GM19452 (cell line): ENCODE measurements at regions not wholly inside any gene's neighbourhood (a gene's known extent, or its start where the extent isn't known, plus 50 kb on each side); places are given as distances from the start of the nearest gene placed in this dataset.
A peak's percentile ranks its signal among the peaks of the same experiment; 100 is the strongest.

Source experiments
- ATAC-seq: cut with Tn5 transposase; IDR thresholded peaks from one replicate; pipeline ENCODE4 v1.9.1; 2021; ENCODE audit not compliant: unreplicated experiment

DNA sequence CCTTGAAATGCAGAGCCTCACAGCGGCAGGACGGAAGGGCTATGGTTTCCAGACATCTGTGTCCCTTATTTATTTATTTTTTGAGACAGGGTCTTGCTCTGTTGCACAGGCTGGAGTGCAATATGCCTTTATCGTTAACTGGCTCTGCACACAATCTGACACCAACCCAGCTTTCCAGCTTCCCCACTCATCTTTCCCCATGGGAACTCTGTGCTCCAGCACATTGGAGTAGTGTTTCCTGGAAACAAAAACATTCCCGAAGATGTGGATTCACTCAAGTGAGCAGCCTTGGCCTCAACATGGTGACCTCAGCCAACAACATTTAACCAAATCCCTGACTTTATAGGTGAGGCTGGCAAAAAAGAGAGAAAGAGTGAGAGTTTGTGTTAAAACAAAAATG lies 307.1 kb downstream of the TMEM114 start:
- ATAC-seq: no peak

DNA sequence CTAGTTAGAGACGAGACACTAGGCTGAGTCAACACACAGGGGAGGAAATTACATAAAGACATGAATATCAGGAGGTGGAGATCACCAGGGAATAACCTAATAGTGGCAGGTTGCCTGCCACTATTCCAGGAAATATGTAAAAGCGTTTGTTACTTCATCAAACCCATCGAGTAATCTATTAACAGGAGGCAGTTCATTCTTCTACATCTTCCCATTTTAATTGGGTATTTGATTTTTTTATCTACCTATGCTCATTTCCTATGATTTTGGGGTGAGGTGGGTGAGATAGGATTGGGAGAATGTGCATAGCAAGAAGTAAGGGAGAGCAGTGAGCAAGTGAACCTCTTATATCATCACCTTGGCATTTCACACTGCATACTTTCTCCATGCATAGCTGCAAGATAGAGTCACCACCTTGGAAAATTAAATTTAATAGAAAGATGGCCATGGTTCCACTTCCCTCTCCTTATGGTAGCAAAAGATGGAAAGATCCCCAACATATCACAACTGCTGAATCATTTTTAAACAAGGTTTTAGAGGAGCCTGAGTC lies 312.2 kb downstream of the TMEM114 start:
- no peak for ATAC-seq

DNA sequence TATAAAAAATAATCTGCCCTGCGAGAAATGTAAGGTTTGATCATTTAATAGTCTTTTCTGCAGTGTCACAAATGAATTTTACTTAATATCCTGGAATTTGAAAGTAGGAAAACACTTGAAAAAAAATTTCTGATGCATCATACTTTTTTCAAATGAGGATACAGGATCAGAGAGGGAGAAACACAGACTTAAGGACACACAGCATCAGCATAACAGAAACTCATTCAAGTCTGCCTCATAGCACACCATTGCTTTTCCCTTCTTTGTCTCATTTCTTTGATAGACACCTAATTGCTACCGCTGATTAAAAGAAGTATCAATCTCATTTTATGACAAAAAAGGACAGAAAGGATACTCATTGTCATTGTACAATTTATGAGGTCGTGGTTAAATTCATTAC lies 319.0 kb downstream of the TMEM114 start:
- ATAC-seq: no peak

DNA sequence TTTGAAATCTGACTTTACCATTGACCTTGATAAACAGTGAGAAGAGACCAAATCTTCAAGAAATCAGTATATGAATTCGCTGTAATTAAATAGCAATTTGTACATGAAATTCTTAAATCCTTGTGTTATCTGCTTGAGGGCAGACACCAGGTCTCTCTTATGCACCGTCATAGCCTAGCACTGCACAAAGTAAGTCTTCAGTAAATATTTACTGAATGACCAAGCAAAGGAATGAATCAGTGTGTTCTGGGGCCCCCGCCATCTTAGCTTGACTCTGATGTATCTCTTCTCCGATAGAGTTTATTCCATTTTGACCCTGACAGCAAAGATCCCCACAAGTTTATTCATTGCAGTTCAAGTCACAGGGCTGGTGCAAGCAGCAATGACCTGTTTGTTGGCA lies 328.0 kb downstream of the TMEM114 start:
- ATAC-seq: no peak

DNA sequence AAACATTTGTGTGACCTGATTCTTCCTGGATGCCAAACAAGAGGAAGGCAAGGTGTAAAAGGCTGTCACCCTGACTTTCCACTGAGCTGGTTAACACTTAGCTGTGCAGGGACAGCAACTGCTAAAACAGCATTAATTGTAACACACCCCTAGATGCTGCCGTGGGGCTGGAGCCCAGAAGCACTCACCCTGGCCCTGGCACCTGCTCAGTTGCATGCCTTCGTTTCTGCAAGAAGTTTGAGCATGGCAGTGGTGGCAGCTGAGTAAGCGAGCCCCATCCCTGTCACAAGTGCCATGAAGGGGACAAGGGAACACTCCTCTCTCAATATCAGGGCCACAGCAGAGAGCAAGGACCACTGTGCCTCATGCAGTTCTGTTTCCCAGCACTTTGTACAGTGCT lies 330.2 kb downstream of the TMEM114 start:
- no peak for ATAC-seq

DNA sequence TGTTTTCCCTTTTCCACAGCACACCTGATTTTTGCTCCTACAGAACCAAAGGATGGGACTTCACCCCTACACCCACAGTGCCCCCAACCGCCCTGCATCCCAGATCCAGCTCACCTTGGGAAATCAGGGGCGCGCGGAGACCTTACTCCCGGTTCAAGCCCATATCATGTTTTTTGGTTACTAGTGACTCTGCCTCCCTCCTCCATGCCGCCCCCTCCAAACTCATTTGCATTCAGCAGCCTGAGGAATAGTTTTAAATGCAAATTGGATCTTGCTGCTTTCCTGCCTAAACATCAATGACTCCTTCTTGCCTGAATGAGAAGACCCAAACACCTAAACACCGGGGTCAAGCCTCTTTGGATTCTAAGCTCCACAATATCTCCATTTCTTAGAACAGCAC lies 331.8 kb downstream of the TMEM114 start:
- ATAC-seq: no peak

DNA sequence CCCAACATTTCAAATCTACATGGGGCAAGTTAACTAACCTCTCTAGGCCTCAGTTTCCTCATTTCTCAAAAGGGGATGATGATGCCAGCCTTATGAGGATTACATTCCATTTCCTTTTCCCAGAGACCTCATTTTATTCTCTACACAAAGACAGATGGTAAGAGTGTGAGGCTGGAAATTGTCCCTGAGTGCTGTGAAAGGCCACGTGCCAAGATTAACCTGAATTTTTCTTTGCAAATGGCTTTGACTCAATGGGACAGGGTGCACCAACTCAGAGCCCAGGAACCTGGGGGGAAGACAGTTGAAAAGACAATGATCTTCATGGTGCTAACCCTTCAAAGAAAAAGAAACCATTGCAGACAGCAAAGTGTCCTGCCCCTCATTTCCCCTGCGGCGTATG lies 332.8 kb downstream of the TMEM114 start:
- ATAC-seq: no peak

DNA sequence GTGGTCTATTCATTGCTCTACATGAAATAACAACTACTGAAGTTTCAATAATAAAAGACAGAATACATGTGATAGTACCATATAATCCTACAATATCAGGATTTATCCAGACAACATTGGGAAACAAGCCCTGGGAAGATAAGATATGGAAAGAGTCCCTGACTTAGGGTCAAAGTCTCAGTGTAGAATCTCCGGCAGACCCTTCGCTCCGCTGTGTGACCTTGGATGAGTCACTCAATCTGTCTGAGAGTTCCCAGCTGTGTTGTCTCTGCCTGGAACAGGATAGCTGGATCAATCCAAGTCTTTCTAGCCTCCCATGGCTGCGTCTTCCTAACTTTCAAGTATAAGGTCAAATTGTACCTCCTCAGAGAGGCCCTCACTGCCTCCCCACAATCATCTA lies 335.9 kb downstream of the TMEM114 start:
- no peak for ATAC-seq

DNA sequence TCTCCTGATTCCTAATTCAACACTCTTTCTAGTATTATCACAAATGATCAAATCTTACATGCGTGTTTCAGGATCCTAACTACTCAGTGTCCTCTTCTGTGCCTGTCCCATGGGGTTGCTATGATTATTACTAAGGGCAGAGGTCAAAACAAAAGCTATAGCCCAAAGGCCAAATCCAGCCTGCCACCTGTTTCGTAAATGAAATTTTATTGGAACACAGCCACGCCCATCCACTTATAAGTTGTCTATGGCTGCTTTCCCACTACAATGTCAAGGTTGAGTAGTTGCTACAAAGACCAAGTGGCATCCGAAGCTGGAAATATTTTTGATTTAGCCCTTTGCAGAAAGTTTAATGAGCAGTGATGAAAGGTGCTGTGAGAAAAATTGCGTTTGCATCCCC lies 336.6 kb downstream of the TMEM114 start:
- ATAC-seq: no peak

DNA sequence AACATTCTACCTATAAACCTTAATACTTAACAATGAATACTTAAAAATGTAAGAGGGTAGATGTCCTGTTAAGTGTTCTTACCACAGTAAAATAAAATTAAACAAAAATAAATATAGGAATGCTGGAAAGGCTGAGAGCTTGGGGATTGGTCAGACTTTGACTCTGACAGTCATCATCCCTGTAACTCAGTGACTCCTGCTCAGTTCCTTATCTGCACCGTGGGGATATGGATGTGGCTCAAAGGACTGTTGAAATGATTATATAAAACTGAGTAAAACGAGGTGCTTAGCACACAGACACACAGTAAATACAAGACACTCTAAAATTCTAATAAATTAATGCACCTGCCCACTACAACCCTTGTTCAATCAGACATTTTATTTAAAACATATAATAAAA lies 338.6 kb downstream of the TMEM114 start:
- ATAC-seq: no peak

DNA sequence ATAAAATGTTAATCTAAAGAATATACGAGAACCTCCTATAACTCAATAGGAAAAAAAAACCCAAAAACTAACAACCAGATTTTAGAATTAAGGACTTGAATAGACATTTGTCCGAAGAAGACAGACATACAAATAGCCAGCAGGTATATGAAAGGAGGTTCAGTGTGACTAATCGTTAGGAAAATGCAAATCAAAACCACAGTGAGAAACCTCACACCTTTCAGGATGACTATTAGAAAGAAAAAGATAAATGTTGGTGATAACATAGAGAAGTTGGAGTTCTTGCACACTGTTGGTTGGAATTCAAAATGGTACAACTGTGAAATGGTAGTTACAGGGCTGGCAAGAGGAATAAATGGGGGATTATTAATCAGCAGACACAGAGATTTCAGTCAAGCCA lies 339.0 kb downstream of the TMEM114 start:
- peak; percentile 53 for ATAC-seq

DNA sequence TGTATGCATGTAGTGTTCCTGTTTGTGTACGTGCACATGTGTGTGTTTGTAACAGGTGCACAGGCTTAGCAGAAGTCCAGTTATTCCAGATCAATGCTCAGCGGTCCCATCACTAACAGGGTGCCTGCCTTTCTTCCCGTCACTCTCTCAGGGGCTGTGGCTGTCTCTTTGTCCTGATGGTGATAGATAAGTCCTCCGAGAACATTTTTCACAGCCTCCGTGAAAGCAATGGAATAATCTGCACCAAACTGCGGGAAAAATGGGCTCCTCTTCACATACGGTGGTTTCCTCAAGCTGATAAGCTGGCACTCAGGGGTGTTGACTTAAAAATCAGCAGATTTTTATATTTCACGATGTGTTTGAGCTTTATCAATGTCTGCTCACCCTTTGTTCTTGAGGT lies 342.3 kb downstream of the TMEM114 start:
- no peak for ATAC-seq

DNA sequence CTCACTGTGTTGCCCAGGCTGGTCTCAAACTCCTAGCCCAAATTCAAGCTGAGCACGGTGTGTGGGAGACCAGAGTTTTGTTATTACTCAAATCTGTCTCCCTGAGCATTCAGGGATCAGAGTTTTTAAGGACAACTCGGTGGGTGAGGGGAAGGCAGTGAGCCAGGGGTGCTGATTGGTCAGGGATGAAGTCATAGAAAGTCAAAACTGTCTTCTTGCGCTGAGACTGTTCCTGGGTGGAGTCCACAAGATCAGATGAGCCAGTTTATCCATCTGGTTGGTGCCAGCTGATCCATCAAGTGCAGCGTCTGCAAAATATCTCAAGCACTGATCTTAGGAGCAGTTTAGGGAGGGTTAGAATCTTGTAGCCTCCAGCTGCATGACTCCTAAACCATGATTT lies 346.3 kb downstream of the TMEM114 start:
- ATAC-seq: no peak

DNA sequence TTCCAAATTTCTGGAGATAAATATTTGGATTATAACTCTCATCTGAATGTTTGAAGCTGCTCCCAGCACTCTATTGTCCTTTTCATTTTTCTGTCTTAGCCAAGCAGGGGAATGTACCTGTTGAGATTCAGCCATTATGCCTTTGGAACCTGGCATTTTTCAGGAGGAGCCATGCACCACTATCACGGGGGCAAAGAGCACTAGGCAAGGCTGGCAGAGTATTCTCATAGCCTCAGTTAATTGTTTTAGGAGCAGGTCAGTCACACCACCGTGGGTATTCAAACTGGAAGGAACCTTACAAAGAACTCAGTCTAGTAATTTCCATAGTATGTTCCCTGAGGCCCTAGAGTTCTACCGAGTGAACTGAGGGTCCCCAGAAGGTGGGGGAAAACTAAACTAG lies 348.9 kb downstream of the TMEM114 start:
- no peak for ATAC-seq

DNA sequence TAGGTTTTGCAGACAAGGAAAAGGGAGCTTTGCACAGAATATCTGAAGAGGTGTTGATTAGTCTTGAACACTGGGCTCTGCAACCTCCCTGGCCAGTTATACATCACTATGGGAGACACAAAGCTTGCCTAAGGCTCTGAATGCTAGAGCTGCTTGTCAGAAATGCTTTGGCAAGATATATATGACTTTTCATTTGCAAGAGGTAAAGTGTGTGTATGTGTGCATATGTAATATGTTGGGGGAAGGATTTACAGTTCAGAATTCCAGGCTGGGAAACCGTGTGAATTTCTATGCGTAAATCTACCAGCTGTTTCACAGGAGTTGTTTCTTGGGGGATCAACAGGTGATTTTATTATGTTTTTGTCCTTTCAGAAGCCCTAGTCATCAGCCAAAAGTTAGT lies 350.9 kb downstream of the TMEM114 start:
- no peak for ATAC-seq

DNA sequence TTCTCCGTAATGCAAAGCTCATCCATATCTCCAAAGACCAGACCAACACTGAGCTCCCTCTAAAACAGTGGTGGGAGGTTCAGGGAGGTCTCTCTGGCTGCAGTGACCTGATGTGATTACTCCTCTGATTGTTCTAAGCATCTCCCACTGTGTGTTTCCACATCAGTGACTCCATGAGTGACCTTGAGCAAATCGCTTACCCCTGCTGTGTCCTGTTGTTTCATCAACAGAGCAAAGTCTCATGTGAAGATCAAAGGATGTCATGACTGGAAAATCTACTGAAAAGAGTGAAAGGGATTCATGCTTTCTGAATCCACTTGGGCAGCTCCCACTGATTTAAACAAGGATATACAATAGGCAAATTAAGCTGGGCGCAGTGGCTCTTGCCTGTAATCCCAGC lies 352.9 kb downstream of the TMEM114 start:
- ATAC-seq: no peak

DNA sequence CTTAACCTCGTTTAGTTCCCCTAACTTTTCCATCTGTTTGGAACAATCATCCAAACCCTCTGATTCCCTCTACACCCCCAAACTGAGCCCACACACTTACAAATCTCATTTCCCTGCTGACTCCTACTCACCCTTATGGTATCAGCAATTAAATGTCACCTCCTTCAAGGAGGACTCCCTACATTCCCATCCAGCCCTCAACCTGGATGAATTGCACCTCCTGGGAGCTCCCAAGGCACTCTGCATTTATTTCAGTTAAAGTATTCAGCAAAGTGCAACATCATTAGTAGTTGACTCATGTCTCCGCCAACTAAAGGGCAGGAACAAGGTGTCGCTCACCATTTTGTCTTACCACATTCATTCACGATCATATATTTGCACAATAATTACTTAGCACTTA lies 353.5 kb downstream of the TMEM114 start:
- no peak for ATAC-seq

DNA sequence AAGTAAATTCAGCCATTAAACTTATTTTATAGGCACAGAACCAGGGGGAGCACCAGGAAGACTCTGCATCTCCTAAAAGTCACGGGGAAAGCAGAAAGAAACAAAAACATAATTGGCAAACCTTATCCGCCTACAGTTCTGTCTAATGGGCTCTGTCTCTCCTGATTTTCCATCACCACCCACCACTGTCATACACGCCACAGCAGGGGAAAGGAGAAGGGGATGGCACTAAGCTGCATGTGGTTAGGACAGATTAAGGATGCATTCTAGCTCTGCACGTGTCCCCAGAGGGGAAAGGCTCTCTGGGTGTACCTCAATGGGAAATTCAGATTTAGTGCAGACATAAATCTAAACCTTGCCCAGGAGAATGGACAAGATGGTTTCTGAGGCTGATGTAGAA lies 359.8 kb downstream of the TMEM114 start:
- no peak for ATAC-seq

DNA sequence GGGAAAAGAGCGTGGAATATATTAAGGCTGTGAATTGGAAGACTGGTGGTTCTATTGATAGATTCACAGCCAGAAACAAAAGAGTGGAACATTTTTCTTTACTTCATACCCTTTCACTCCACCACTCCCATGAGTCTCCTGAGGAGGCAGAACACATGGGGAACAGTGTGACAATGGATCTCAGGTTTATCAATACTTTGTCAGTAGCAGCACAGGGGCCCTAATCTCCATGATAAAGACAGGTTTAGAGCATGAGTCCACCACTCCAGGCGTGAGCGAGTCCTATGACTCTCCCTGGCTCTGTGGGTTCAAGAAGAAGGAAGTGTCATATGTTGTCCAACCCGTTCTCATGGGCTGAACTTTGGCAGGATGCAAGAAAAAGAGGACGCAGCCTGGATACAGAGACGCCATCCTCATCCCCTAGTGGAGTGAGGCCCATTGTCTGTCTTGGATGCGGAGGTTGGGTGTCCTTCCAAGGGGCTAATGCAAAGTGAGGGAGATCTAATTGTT lies 361.2 kb downstream of the TMEM114 start:
- ATAC-seq: no peak

DNA sequence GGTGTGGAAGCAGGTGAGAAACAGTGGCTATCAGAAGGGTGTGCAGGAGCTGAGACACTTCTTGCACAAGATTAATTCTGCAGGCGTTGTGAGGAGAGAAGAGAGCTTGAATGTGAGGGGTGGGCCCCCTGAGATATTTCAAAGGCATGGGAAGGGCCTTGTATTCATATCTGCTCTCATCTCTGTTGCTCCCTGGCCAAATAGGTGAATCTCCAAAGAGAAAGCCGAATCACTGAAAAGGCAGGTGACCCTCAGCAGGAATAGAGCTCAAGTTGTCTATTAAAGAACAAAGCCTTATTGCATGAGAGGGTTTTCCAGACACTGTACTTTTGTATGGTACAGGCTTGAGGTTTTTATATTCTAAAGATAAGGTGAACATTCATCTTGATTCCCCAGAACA lies 373.1 kb downstream of the TMEM114 start:
- ATAC-seq: no peak

DNA sequence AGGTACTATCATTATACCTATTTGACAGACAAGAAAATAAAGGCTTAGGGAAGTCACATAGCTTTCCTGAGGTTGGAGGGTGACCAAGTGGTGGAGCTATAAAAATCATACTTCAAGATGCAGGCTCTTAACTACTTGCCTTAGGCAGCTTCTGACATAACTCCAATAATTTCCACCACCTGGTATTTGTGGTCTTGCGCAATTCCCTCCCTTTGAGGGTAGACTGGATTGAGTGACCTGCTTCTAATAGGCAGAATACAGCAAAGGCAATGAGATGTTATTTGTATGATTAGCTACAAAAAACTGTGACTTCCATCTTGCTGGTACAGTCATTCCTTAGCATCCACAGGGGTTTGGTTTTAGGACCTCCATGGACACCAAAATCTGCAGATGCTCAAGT lies 385.5 kb downstream of the TMEM114 start:
- ATAC-seq: no peak

DNA sequence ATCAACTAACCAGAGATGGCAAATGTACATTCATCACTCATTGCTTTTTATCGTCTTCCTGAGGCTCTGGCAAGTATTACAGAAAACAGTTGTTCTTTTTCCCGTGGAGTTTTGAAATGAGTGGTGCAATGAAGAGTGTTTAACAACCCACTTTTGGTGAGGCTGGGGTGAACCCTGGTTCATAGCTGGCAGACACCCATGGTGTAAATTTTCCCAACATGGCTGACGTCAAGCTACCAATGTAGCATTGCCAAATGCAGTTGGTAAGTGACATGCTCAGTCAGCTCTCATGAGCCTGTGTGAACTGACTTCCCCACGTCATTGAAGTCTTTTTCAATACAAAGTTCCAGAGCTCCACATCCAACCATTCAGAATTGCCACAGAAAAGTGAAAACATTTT lies 386.2 kb downstream of the TMEM114 start:
- no peak for ATAC-seq

DNA sequence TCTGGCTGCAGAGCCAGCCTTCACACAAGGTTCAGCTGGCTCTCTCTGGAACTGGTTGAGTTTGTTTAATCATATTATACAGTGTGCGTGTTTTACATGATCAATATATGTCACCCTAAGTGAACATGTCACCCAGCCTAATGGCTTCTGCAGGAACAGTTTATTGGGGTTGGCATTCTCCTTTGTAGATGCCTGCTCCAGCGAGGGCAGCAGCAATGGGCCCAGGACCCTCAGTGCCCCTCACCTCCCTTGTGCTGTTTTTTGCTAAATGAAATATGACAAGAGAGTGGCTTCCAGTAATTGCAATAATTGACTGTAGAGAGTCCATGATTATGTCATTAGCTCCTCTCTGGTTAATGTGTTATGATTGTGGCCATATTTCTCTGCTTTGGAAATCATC lies 387.2 kb downstream of the TMEM114 start:
- no peak for ATAC-seq

DNA sequence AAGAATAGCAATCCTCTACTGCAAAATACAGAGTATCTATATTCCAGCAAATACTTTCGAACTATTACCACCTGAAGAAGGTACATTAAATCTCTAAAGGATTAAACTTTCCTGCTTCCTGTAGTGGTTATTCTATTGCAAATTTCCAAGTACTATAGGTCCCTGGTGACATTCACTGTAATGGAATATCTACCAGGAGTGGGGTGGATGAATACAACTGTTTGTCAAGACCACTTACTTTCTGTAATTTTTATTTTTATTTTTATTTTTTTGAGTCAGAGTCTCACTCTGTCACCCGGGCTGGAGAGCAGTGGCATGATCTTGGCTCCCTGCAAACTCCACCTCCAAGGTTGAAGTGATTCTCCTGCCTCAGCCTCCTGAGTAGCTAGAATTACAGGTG lies 389.5 kb downstream of the TMEM114 start:
- ATAC-seq: no peak
